Coronary artery (tissue), 2 donors: ENCODE measurements at regions not wholly inside any gene's neighbourhood (a gene's known extent, or its start where the extent isn't known, plus 50 kb on each side); places are given as distances from the start of the nearest gene placed in this dataset.

Experiments used
- DNase-seq: peaks from one replicate; pipeline ENCODE4 v3.0.0-alpha.2; 2017; ENCODE audit warnings: low spot score
- H3K27ac ChIP-seq, 2 donors: fragments of 200-600 bp; sonication (generic); one replicate each; pipeline ENCODE4 v1.5.1; 2016 to 2019
- H3K4me3 ChIP-seq: fragments of 200-600 bp; sonication (generic); 2 replicates; pipeline ENCODE4 v1.5.1; 2016; ENCODE audit warnings: mild to moderate bottlenecking, moderate library complexity
- CTCF ChIP-seq: fragments of 200-600 bp; sonication (generic); IDR thresholded peaks from one replicate; pipeline ENCODE4 v1.5.1; 2019; ENCODE audit warnings: antibody characterized with exemption

DNA sequence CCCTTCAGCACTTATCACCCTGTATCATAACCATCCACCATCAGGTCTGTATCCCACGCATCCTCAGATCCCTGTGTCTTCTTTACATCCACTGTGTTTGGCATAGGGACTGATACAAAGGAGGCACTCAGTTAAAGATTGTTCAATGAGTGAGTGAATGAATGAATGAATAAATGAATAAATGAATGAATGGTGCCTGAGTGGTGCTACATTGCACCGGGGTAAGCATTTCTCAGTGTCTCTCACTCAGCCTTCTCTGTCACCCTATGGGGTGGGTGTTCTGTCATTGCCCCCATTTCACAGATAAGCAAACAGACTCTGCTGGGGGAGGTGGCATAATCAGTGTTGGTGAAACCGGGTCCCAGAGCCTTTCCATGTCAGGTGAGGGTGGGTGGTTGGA, 56.6 kb upstream of the ID3 start:
- DNase-seq: no peak
- no peak for TF ChIP-seq CTCF
- no peak overlapping the region for H3K27ac ChIP-seq
- H3K4me3 ChIP-seq: no peak overlapping the region

DNA sequence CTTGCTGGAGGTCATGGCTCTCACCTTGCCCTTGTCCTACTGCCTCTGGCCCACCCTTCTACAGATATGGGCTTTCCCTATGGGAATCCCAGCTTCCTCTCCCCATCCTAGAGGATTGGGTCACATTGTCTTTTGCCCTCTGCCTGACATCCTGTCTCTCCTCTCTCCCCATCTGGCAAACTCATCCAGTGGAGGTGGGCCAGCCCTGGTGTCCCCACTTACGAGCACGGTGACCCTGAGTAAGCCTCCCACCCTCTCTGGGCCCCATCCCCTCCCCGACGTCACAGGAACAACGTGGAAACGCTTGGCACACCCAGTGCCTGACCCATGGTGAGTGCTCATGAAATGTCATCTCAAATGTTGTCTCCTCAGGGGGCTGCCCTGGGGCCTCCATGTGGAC, 56.1 kb upstream of the ID3 start:
- no peak overlapping the region for H3K4me3 ChIP-seq
- TF ChIP-seq CTCF: no peak
- H3K27ac ChIP-seq: no peak overlapping the region
- DNase-seq: no peak

- Histone ChIP-seq H3K27ac (no peak overlapping the region), H3K4me3 (no peak overlapping the region)
- DNase-seq: no peak
- no peak for TF ChIP-seq CTCF
Observed at GRCh38 chr1:23614032-23614660, 54.8 kb upstream of the ID3 start.

- no peak for TF ChIP-seq CTCF
- Histone ChIP-seq H3K4me3 (no peak overlapping the region), H3K27ac (no peak overlapping the region)
- no peak for DNase-seq
Observed at GRCh38 chr1:23613191-23614031, 54.1 kb upstream of the ID3 start.

DNA sequence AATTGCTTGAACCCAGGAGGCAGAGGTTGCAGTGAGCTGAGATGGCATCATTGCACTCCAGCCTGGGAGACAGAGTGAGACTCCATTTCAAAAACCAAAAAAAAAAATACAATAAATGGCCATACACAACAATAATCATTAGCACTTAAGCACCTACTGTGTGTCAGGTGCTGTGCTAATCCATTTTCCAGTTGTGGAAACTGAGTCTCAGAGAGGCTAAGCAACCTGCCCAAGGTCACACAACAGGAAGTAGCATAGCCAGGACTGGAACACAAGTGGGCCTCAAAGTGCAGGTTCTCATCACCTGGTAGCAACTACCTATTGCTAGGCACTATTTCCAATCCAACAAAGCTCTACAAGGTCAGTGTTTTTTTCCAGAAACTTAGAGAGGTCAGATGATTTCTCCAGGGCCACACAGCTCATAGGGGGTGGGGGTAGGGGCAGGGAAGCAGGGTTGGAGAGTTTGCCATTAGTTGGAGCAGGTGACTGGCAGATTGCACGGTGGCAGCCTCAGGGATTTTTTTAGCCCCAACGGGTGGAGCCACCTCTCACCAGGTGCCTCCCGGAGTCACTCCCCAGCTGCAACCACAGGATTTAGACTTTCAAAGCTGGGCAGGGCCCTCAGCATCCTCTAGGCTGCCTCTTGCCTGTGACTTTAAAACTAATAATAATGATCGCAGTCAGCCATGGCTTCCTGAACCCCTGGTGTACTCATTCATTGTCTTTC, 52.5 kb upstream of the ID3 start:
- Histone ChIP-seq H3K4me3 (no peak overlapping the region), H3K27ac (no peak overlapping the region)
- no peak for TF ChIP-seq CTCF

DNA sequence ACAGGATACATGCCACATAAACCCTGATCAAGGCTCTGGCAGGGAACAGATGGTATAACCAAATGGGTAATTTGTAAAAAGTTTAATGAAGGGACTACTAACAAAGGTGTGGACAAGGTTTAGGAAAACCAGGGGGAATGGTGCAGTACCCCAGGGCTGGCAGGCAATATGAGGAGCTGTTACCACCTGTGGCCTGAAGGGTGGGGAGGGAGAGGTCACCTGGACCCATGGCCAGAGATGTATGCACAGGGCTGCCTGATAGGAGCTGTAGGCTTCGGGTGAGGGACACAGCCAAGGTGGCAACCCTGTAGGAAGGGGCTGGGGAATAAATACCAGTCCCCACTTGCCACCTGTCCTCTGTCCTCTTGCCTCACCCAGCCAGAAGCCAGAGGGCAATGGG, 51.4 kb upstream of the ID3 start:
- Histone ChIP-seq H3K27ac (no peak overlapping the region), H3K4me3 (no peak overlapping the region)
- TF ChIP-seq CTCF: no peak
- DNase-seq: no peak

More for the DNA sequence above, 52.5 kb upstream of the ID3 start:
- no peak for DNase-seq
